Endothelial cell of umbilical vein (primary cell): ENCODE measurements at regions not wholly inside any gene's neighbourhood (a gene's known extent, or its start where the extent isn't known, plus 50 kb on each side); places are given as distances from the start of the nearest gene placed in this dataset.

Source experiments
- CTCF ChIP-seq, 2 donors: IDR thresholded peaks; 1 replicate in 1 of 2; 2 replicates in 1 of 2; pipeline ENCODE4 v1.5.1; 2011; ENCODE audit warnings: low read length in 2 of 2, mild to moderate bottlenecking in 2 of 2, moderate library complexity in 2 of 2, control low read depth in 1 of 2, inconsistent platforms in 1 of 2, low read depth in 1 of 2; ENCODE audit not compliant: insufficient read depth in 1 of 2; ENCODE audit errors: extremely low read depth in 1 of 2
- POLR2A ChIP-seq: IDR thresholded peaks from 2 replicates; pipeline ENCODE4 v1.6.1; 2012; ENCODE audit warnings: low read depth, mild to moderate bottlenecking, control low read depth, low read length

- TF ChIP-seq CTCF (IDR thresholded peaks at IDR 0.05; ENCODE audit: extremely low read depth in 1 of 2, insufficient read depth in 1 of 2, low read depth in 1 of 2, low read length in 2 of 2) = no peak
- TF ChIP-seq POLR2A = no peak
These were observed 80.3 kb downstream of the BUD13 start for GRCh38 chr11:116692318-116693101.
